Inferior parietal cortex (tissue), 1 donor: ENCODE measurements at regions not wholly inside any gene's neighbourhood (a gene's known extent, or its start where the extent isn't known, plus 50 kb on each side); places are given as distances from the start of the nearest gene placed in this dataset.

Experiments used
- DNase-seq: peaks from one replicate; pipeline ENCODE4 v3.0.0-alpha.2; 2016; ENCODE audit errors: extremely low spot score

GRCh38 chr18:34075963-34076860, 148.5 kb downstream of the NOL4 start:
- DNase-seq = no peak

- no peak for DNase-seq
These were observed 163.5 kb downstream of the NOL4 start for GRCh38 chr18:34061226-34061625.

GRCh38 chr18:34055227-34055626, 169.5 kb downstream of the NOL4 start:
- DNase-seq = no peak

- no peak for DNase-seq
These were observed 174.1 kb downstream of the NOL4 start for GRCh38 chr18:34050661-34051060.

- no peak for DNase-seq
These were observed 175.2 kb downstream of the NOL4 start for GRCh38 chr18:34049511-34049910.

GRCh38 chr18:34048423-34048822, 176.3 kb downstream of the NOL4 start:
- no peak for DNase-seq

- DNase-seq = no peak
These were observed 182.1 kb downstream of the NOL4 start for GRCh38 chr18:34042423-34043146.

- DNase-seq = no peak
These were observed 185.1 kb downstream of the NOL4 start for GRCh38 chr18:34039611-34040010.

- peak; percentile 37 for DNase-seq
These were observed 185.5 kb downstream of the NOL4 start for GRCh38 chr18:34039201-34039600.

GRCh38 chr18:34038086-34038485, 186.6 kb downstream of the NOL4 start:
- no peak for DNase-seq

GRCh38 chr18:34033968-34034367, 190.7 kb downstream of the NOL4 start:
- no peak for DNase-seq

GRCh38 chr18:34031810-34032209, 192.9 kb downstream of the NOL4 start:
- DNase-seq = no peak

- no peak for DNase-seq
These were observed 196.4 kb downstream of the NOL4 start for GRCh38 chr18:34028324-34028723.

- no peak for DNase-seq
These were observed 199.4 kb downstream of the NOL4 start for GRCh38 chr18:34025191-34025801.

GRCh38 chr18:34023471-34023870, 201.2 kb downstream of the NOL4 start:
- no peak for DNase-seq

- no peak for DNase-seq
These were observed 206.4 kb downstream of the NOL4 start for GRCh38 chr18:34018336-34018735.

GRCh38 chr18:34003687-34004086, 221.0 kb downstream of the NOL4 start:
- no peak for DNase-seq

GRCh38 chr18:34002130-34002529, 222.6 kb downstream of the NOL4 start:
- DNase-seq = no peak

GRCh38 chr18:34001376-34001775, 223.3 kb downstream of the NOL4 start:
- DNase-seq = no peak

GRCh38 chr18:33987206-33987605, 237.5 kb downstream of the NOL4 start:
- DNase-seq = no peak

- no peak for DNase-seq
These were observed 241.6 kb downstream of the NOL4 start for GRCh38 chr18:33983126-33983525.

- no peak for DNase-seq
These were observed 264.3 kb downstream of the NOL4 start for GRCh38 chr18:33960417-33960816.

GRCh38 chr18:33959609-33960008, 265.1 kb downstream of the NOL4 start:
- no peak for DNase-seq
